ENCODE measurements at regions not wholly inside any gene's neighbourhood (a gene's known extent, or its start where the extent isn't known, plus 50 kb on each side); places are given as distances from the start of the nearest gene placed in this dataset.
"Not testable (repeated sequence)": the region's sequence is repeated elsewhere in the genome, so short reads cannot be mapped to it uniquely, and the experiment has no call there.

GRCh38 chr1:163571950-163572349, 250.2 kb downstream of the NUF2 start:
- no peak for DNase-seq (ENCODE audit: low spot score)

GRCh38 chr1:163574119-163574518, 252.4 kb downstream of the NUF2 start:
- no peak for DNase-seq (ENCODE audit: low spot score)

GRCh38 chr1:163580926-163581325, 259.2 kb downstream of the NUF2 start:
- DNase-seq (ENCODE audit: low spot score), result no peak

GRCh38 chr1:163583661-163584181, 262.0 kb downstream of the NUF2 start:
- no peak for DNase-seq (ENCODE audit: low spot score)

- no peak for DNase-seq (ENCODE audit: low spot score)
Observed at GRCh38 chr1:163585796-163586195, 264.0 kb downstream of the NUF2 start.

- no peak for DNase-seq (ENCODE audit: low spot score)
Observed at GRCh38 chr1:163588796-163589195, 267.0 kb downstream of the NUF2 start.

GRCh38 chr1:163589735-163590134, 268.0 kb downstream of the NUF2 start:
- no peak for DNase-seq (ENCODE audit: low spot score)

GRCh38 chr1:163591131-163591530, 269.4 kb downstream of the NUF2 start:
- not testable (repeated sequence) for DNase-seq (ENCODE audit: low spot score)

GRCh38 chr1:163592623-163593022, 270.9 kb downstream of the NUF2 start:
- DNase-seq (ENCODE audit: low spot score), result not testable (repeated sequence)

- not testable (repeated sequence) for DNase-seq (ENCODE audit: low spot score)
Observed at GRCh38 chr1:163596106-163596505, 274.4 kb downstream of the NUF2 start.

GRCh38 chr1:163596541-163597258, 274.9 kb downstream of the NUF2 start:
- no peak for DNase-seq (ENCODE audit: low spot score)

- DNase-seq (ENCODE audit: low spot score), result no peak
Observed at GRCh38 chr1:163604321-163604720, 282.6 kb downstream of the NUF2 start.

- no peak for DNase-seq (ENCODE audit: low spot score)
Observed at GRCh38 chr1:163604896-163605295, 283.1 kb downstream of the NUF2 start.

- no peak for DNase-seq (ENCODE audit: low spot score)
Observed at GRCh38 chr1:163608979-163609378, 287.2 kb downstream of the NUF2 start.

GRCh38 chr1:163609858-163610257, 288.1 kb downstream of the NUF2 start:
- no peak for DNase-seq (ENCODE audit: low spot score)

GRCh38 chr1:163610486-163610885, 288.7 kb downstream of the NUF2 start:
- no peak for DNase-seq (ENCODE audit: low spot score)

GRCh38 chr1:163614361-163614760, 292.6 kb downstream of the NUF2 start:
- DNase-seq (ENCODE audit: low spot score), result no peak

GRCh38 chr1:163628034-163628773, 306.4 kb downstream of the NUF2 start:
- DNase-seq (ENCODE audit: low spot score), result no peak

- DNase-seq (ENCODE audit: low spot score), result no peak
Observed at GRCh38 chr1:163632269-163632668, 310.5 kb downstream of the NUF2 start.

- DNase-seq (ENCODE audit: low spot score), result no peak
Observed at GRCh38 chr1:163633366-163633765, 311.6 kb downstream of the NUF2 start.

GRCh38 chr1:163645676-163646075, 323.9 kb downstream of the NUF2 start:
- not testable (repeated sequence) for DNase-seq (ENCODE audit: low spot score)

GRCh38 chr1:163650624-163651023, 328.9 kb downstream of the NUF2 start:
- no peak for DNase-seq (ENCODE audit: low spot score)

- no peak for DNase-seq (ENCODE audit: low spot score)
Observed at GRCh38 chr1:163652441-163652840, 330.7 kb downstream of the NUF2 start.
